GM19035 (cell line): ENCODE measurements at regions not wholly inside any gene's neighbourhood (a gene's known extent, or its start where the extent isn't known, plus 50 kb on each side); places are given as distances from the start of the nearest gene placed in this dataset.

Experiments used
- ATAC-seq: cut with Tn5 transposase; IDR thresholded peaks from one replicate; pipeline ENCODE4 v1.9.1; 2021; ENCODE audit not compliant: unreplicated experiment

- no peak for ATAC-seq
Measured at GRCh38 chr1:218525451-218526197, 180.5 kb downstream of the TGFB2 start.

GRCh38 chr1:218526198-218526580 lies 181.1 kb downstream of the TGFB2 start:
- ATAC-seq = no peak

- no peak for ATAC-seq
Measured at GRCh38 chr1:218527737-218528136, 182.6 kb downstream of the TGFB2 start.

- no peak for ATAC-seq
Measured at GRCh38 chr1:218529646-218530300, 184.6 kb downstream of the TGFB2 start.

- no peak for ATAC-seq
Measured at GRCh38 chr1:218531936-218532335, 186.8 kb downstream of the TGFB2 start.

- ATAC-seq = no peak
Measured at GRCh38 chr1:218536296-218536986, 191.3 kb downstream of the TGFB2 start.

- no peak for ATAC-seq
Measured at GRCh38 chr1:218537122-218537913, 192.2 kb downstream of the TGFB2 start.

- no peak for ATAC-seq
Measured at GRCh38 chr1:218538341-218538740, 193.2 kb downstream of the TGFB2 start.

- no peak for ATAC-seq
Measured at GRCh38 chr1:218546314-218546713, 201.2 kb downstream of the TGFB2 start.

- ATAC-seq = no peak
Measured at GRCh38 chr1:218547957-218548730, 203.0 kb downstream of the TGFB2 start.

GRCh38 chr1:218548764-218549163 lies 203.6 kb downstream of the TGFB2 start:
- ATAC-seq = no peak

GRCh38 chr1:218553197-218553596 lies 208.1 kb downstream of the TGFB2 start:
- no peak for ATAC-seq

GRCh38 chr1:218556016-218556415 lies 210.9 kb downstream of the TGFB2 start:
- ATAC-seq = no peak

- no peak for ATAC-seq
Measured at GRCh38 chr1:218557731-218558130, 212.6 kb downstream of the TGFB2 start.

- no peak for ATAC-seq
Measured at GRCh38 chr1:218558271-218558810, 213.2 kb downstream of the TGFB2 start.

GRCh38 chr1:218565377-218565776 lies 220.2 kb downstream of the TGFB2 start:
- no peak for ATAC-seq

- ATAC-seq = no peak
Measured at GRCh38 chr1:218568962-218569550, 223.9 kb downstream of the TGFB2 start.

- no peak for ATAC-seq
Measured at GRCh38 chr1:218570456-218570855, 225.3 kb downstream of the TGFB2 start.

GRCh38 chr1:218571491-218571890 lies 226.4 kb downstream of the TGFB2 start:
- ATAC-seq = no peak

GRCh38 chr1:218572050-218572449 lies 226.9 kb downstream of the TGFB2 start:
- no peak for ATAC-seq
